Body of pancreas (tissue), 4 donors: ENCODE measurements at regions not wholly inside any gene's neighbourhood (a gene's known extent, or its start where the extent isn't known, plus 50 kb on each side); places are given as distances from the start of the nearest gene placed in this dataset.

ENCODE experiments used
- CTCF ChIP-seq, 7 experiments: fragments of 450-650 bp in 4 of 7; fragments of 200-600 bp in 3 of 7; sonication (generic) in 3 of 7; IDR thresholded peaks; one replicate each; pipeline ENCODE4 v1.5.1; 2016 to 2019; ENCODE audit warnings: antibody characterized with exemption in 7 of 7
- POLR2A ChIP-seq, 3 donors: fragments of 450-650 bp; IDR thresholded peaks; one replicate each; pipeline ENCODE4 v1.6.1; 2016; ENCODE audit warnings: antibody characterized with exemption in 3 of 3, mild to moderate bottlenecking in 2 of 3

GRCh38 chr18:67813380-67814028, 297.0 kb upstream of the DSEL start:
- TF ChIP-seq CTCF (IDR thresholded peaks at IDR 0.05) (no peak), POLR2A (IDR thresholded peaks at IDR 0.05) (no peak)
